ENCODE measurements at regions not wholly inside any gene's neighbourhood (a gene's known extent, or its start where the extent isn't known, plus 50 kb on each side); places are given as distances from the start of the nearest gene placed in this dataset.
"Not testable (repeated sequence)": the region's sequence is repeated elsewhere in the genome, so short reads cannot be mapped to it uniquely, and the experiment has no call there.

DNA sequence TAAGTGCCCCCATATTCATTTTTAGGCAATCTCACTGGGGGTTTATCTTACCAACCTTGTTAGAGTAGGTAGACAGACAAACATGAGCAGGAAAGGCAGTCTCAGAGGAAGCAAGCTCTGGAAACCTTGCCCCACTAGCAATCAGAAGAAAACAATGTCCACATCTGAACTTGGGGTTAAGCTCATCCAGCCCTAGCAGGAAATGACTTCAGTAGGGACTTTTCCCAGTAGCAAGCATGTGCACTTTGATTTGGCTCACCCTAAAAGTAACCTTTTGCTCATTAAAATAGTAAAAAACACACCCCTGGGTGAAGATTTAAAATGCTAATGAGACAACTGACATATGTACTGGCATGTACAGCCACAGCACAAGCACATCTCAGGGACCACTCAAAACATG lies 175.5 kb downstream of the AKAIN1 start:
- no peak overlapping the region for H3K27ac ChIP-seq
- TF ChIP-seq ZFX (IDR thresholded peaks at IDR 0.05) = no peak
- TF ChIP-seq, protein P1, sequence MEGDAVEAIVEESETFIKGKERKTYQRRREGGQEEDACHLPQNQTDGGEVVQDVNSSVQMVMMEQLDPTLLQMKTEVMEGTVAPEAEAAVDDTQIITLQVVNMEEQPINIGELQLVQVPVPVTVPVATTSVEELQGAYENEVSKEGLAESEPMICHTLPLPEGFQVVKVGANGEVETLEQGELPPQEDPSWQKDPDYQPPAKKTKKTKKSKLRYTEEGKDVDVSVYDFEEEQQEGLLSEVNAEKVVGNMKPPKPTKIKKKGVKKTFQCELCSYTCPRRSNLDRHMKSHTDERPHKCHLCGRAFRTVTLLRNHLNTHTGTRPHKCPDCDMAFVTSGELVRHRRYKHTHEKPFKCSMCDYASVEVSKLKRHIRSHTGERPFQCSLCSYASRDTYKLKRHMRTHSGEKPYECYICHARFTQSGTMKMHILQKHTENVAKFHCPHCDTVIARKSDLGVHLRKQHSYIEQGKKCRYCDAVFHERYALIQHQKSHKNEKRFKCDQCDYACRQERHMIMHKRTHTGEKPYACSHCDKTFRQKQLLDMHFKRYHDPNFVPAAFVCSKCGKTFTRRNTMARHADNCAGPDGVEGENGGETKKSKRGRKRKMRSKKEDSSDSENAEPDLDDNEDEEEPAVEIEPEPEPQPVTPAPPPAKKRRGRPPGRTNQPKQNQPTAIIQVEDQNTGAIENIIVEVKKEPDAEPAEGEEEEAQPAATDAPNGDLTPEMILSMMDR (conservative IDR thresholded peaks at IDR 0.05) = no peak

DNA sequence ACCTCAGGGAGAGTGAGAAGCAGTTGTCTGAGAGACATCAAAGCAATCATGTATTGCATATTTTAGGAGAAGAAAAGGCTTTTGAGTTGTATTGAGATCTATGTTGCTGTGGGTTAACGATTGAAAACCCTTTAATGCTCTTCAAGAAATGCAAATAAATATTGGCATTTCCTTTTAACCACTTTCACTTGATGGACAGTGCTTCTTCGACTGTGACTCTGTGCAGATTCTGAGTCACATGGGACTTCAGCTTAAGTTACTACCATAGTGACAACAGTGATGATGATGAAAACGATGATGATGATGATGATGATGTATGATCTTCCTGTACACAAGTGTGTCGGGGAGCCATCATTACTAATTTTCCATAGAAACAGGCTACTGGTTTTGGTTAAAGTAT lies 181.8 kb downstream of the AKAIN1 start:
- no peak for TF ChIP-seq ZFX (IDR thresholded peaks at IDR 0.05)
- TF ChIP-seq, protein P1 (conservative IDR thresholded peaks at IDR 0.05) = no peak
- no peak overlapping the region for H3K27ac ChIP-seq

DNA sequence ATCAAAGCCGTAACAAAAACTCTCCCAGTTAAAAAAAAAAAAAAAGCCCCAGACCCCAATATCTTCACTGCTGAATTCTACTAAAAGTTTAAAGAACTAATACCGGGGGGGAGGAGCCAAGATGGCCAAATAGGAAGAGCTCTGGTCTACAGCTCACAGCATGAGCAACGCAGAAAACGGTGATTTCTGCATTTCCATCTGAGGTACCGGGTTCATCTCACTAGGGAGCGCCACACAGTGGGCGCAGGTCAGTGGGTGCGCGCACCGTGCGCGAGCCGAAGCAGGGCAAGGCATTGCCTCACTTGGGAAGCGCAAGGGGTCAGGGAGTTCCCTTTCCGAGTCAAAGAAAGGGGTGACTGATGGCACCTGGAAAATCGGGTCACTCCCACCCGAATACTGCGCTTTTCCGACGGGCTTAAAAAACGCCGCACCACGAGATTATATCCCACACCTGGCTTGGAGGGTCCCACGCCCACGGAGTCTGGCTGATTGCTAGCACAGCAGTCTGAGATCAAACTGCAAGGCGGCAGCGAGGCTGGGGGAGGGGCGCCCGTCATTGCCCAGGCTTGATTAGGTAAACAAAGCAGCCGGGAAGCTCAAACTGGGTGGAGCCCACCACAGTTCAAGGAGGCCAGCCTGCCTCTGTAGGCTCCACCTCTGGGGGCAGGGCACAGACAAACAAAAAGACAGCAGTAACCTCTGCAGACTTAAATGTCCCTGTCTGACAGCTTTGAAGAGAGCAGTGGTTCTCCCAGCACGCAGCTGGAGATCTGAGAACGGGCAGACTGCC lies 192.8 kb downstream of the AKAIN1 start:
- not testable (repeated sequence) for H3K27ac ChIP-seq

DNA sequence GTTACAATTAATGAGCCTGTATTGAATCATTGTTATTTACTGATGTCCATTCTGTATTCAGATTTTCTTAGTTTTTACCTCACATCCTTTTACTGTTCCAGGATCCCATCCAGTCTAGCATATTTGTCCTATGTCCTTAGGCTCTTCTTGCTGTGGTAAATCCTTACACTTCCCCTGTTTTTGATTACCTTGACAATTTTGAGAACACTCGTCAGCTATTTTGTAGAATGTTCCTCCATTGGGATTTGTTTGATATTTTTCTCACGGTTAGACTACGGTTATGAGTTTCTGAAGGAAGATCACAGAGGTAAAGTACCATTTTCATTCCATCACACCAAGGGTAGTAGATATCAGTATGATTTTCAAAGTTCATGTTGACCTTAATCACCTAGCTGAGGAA lies 202.3 kb downstream of the AKAIN1 start:
- TF ChIP-seq ZFX (IDR thresholded peaks at IDR 0.05) = no peak

DNA sequence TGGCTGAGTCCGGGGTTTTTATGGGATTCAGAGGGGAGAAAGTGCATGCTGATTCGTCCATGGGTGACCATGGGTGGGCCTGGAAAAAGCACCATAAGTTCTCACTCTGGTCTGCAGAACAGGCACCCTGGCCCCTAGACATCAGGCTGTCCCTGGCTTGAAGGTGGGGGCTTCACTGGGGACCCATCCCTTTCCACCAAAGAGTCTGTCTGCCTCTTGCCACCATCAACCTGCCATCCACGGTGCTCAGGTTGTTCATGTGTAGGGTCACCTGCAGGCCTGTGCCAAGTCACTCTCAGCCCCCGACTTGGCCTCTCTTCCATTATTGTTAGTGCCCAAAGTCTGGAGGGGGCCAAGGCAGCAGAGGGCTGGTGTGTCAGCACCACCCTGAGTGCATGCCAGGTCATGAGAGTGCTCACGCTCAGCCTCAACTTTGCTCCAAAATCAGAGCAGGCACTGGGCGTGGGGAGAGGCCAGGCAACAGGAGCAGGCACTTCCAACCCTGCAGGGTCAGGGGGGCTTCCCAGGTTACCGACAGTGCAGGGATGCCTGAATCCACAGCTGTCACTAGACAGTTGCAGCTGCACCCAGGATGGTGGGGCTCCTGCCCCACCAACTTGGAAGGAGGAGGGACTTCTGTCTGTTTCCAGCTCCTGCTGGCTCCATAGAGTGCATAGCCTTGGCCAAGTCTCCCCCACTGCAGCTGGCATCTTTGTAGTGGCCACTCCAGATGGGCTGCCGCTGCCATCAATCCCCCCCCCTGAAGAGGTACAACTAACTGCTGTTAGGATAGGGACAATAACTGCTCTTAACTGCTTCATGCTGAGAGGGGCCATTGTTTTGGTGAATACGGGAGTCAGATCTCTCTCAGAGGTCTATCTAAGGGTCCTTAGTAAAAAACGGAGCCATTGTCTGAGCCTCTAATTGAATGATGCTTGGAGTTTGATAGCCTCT lies 209.3 kb downstream of the AKAIN1 start:
- TF ChIP-seq, protein P1 (conservative IDR thresholded peaks at IDR 0.05) = no peak
- no peak for TF ChIP-seq ZFX (IDR thresholded peaks at IDR 0.05)
- H3K27ac ChIP-seq = no peak overlapping the region

More for the DNA sequence above, 202.3 kb downstream of the AKAIN1 start:
- no peak overlapping the region for H3K27ac ChIP-seq

DNA sequence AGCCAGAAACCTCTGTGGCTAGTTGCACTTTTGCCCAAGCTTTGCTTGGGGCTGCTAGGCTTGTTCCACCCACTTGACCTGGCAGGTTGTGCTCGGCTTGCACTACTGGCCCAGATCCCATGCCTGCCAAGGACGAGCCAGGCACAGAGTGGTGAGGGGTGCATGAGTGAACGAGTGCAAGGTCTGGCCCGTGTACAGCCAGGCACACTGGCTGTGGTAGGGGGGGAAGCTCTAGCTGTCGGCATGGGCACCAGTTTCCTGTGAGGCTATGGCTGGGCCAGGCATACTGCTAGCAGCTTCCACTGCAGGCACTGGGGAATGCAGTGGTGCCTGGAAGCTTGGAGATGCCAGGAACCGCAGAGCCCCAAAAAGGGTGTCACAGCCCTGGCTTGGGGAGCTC lies 210.4 kb downstream of the AKAIN1 start:
- TF ChIP-seq, protein P1 (conservative IDR thresholded peaks at IDR 0.05) = no peak
- TF ChIP-seq ZFX (IDR thresholded peaks at IDR 0.05) = no peak
- H3K27ac ChIP-seq = no peak overlapping the region

DNA sequence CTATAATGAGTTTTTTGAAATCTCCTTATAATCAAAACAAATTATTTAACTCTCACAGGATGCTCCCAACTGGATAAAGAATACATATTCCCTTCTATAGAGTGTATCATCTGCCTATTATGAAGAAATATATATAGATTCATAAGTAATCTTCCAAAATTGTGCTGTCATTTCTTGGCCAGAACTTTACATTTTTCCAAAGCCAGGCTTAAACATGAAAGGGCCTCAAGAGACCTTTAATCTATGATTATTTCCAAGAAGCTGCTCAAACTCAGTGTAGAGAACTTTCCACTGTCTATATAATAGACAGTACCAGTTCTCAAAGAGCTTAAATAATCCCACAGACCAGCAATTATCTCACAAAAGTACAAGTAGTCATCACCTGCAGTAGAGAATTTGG lies 211.0 kb downstream of the AKAIN1 start:
- H3K27ac ChIP-seq = no peak overlapping the region
- no peak for TF ChIP-seq ZFX (IDR thresholded peaks at IDR 0.05)
- TF ChIP-seq, protein P1 (conservative IDR thresholded peaks at IDR 0.05) = no peak

DNA sequence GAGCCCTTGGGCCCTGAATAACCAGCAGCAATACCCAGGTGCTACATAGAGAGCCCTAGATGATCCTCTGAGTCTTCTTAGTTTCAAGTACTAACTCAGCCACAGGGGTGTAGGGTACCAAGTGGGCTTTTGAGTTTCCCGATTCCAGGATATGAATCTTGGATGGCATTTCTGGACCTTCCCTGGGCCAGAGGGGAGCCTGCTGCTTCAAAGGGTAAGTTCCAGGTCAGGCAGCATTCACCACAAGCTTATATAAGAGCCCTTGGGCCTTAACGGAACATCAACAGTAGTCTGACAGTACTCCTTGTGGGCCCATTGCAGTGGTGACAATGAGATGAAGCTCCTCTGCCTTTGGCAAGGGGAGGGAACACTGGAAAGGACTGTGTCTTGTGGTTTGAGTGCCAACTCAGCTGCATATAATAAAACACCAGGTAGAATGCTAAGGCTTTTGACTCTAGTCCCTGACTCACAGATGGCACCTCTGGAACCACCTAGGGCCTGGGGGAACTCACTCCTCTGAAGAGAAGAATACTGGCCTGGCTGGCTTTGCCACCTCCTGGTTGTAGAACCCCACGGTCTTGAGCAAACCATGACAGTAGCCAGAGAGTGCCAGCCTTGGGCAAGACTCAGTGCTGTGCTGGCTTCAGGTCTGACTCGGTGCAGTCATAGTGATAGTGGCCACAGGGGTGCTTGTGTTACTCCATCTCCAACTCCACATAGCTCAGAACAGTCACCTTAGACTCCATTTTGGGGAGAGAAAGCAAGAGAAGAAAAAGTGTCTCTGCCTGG lies 235.7 kb downstream of the AKAIN1 start:
- no peak overlapping the region for H3K27ac ChIP-seq
- TF ChIP-seq, protein P1 (conservative IDR thresholded peaks at IDR 0.05) = no peak
- TF ChIP-seq ZFX (IDR thresholded peaks at IDR 0.05) = no peak

All from C4-2B (cell line).